OCI-LY1 (cell line): ENCODE measurements at regions not wholly inside any gene's neighbourhood (a gene's known extent, or its start where the extent isn't known, plus 50 kb on each side); places are given as distances from the start of the nearest gene placed in this dataset.

Source experiments
- H2AFZ ChIP-seq: fragments of 200-600 bp; sonication (generic), shearing (Covaris generic); 2 replicates; pipeline ENCODE4 v1.6.0; 2014; ENCODE audit warnings: antibody characterized with exemption, mild to moderate bottlenecking, low read length
- H3F3A ChIP-seq: fragments of 200-600 bp; sonication (generic), shearing (Covaris generic); 2 replicates; pipeline ENCODE4 v1.6.0; 2014; ENCODE audit warnings: mild to moderate bottlenecking, antibody characterized with exemption, low read length, moderate library complexity; ENCODE audit not compliant: insufficient read depth
- H3K27ac ChIP-seq: fragments of 200-600 bp; sonication (generic); 2 replicates; pipeline ENCODE4 v1.5.1; 2014; ENCODE audit warnings: low read length, mixed run types, mild to moderate bottlenecking, low read depth; ENCODE audit not compliant: poor library complexity, severe bottlenecking
- H3K27me3 ChIP-seq: fragments of 200-600 bp; sonication (generic); 2 replicates; pipeline ENCODE4 v1.6.0; 2014; ENCODE audit warnings: antibody characterized with exemption, mild to moderate bottlenecking, low read length, moderate library complexity; ENCODE audit not compliant: insufficient read depth
- H3K36me3 ChIP-seq: fragments of 200-600 bp; sonication (generic); 2 replicates; pipeline ENCODE4 v1.6.1; 2014; ENCODE audit warnings: mild to moderate bottlenecking, antibody characterized with exemption, low read length, moderate library complexity, mixed read lengths; ENCODE audit not compliant: insufficient read depth
- H3K4me1 ChIP-seq: fragments of 200-600 bp; sonication (generic); 2 replicates; pipeline ENCODE4 v1.5.1; 2014; ENCODE audit warnings: mild to moderate bottlenecking, low read length, moderate library complexity; ENCODE audit not compliant: insufficient read depth, severe bottlenecking
- H3K4me2 ChIP-seq: fragments of 200-600 bp; sonication (generic), shearing (Covaris generic); 2 replicates; pipeline ENCODE4 v1.6.1; 2014; ENCODE audit warnings: low read length
- H3K4me3 ChIP-seq: fragments of 200-600 bp; sonication (generic); 2 replicates; pipeline ENCODE4 v1.5.1; 2014; ENCODE audit warnings: low read length, low read depth, mild to moderate bottlenecking, mixed read lengths; ENCODE audit not compliant: poor library complexity, severe bottlenecking
- H3K79me2 ChIP-seq: fragments of 200-600 bp; shearing (Covaris generic); 2 replicates; pipeline ENCODE4 v1.6.1; 2016; ENCODE audit warnings: mixed run types, low read length, mixed read lengths; ENCODE audit not compliant: insufficient read depth
- H3K9ac ChIP-seq: fragments of 200-600 bp; sonication (generic), shearing (Covaris generic); 2 replicates; pipeline ENCODE4 v1.6.1; 2014; ENCODE audit warnings: mild to moderate bottlenecking, low read length, mixed read lengths
- H3K9me2 ChIP-seq: fragments of 200-600 bp; sonication (generic), shearing (Covaris generic); 2 replicates; pipeline ENCODE4 v1.6.1; 2014; ENCODE audit warnings: low read depth, mild to moderate bottlenecking, low read length, mixed read lengths
- H3K9me3 ChIP-seq: fragments of 200-600 bp; shearing (Covaris generic); 2 replicates; pipeline ENCODE4 v1.6.1; 2014; ENCODE audit warnings: low read length, mixed read lengths
- H4K20me1 ChIP-seq: fragments of 200-600 bp; sonication (generic), shearing (Covaris generic); 2 replicates; pipeline ENCODE4 v1.6.0; 2016; ENCODE audit warnings: mild to moderate bottlenecking, low read length; ENCODE audit not compliant: insufficient read depth
- EZH2 ChIP-seq: fragments of 200-600 bp; sonication (generic), shearing (Covaris generic); IDR thresholded peaks from 2 replicates; pipeline ENCODE4 v1.8.0; 2017; ENCODE audit warnings: borderline replicate concordance, mixed run types, mild to moderate bottlenecking, antibody characterized with exemption, low read length, moderate library complexity, mixed read lengths
- TF ChIP-seq, protein P1 (sequence below): fragments of 200-600 bp; sonication (generic), shearing (Covaris generic); IDR thresholded peaks from 2 replicates; pipeline ENCODE4 v1.5.1; 2017; ENCODE audit warnings: mild to moderate bottlenecking, antibody characterized with exemption, low read length, moderate library complexity, mixed read lengths

DNA sequence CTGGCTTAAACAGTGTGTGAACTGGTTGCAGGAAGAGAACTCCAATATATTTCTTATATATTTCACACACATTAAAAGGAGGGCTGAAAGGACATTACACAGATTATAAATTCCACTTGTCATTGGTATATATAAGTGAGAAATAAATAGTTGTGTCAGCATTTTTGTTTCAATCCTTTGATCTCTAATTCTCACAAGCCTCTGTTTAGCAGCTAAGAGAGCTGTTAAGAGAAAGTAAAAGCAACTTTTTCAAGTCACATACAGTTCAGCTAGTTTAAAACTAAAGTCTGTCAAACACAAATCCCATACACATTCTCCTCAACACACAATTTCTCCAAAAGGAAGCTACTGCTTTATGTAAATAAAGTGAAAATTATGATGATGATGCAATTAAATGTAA lies 70.5 kb upstream of the CCDC39 start:
- TF ChIP-seq, protein P1, sequence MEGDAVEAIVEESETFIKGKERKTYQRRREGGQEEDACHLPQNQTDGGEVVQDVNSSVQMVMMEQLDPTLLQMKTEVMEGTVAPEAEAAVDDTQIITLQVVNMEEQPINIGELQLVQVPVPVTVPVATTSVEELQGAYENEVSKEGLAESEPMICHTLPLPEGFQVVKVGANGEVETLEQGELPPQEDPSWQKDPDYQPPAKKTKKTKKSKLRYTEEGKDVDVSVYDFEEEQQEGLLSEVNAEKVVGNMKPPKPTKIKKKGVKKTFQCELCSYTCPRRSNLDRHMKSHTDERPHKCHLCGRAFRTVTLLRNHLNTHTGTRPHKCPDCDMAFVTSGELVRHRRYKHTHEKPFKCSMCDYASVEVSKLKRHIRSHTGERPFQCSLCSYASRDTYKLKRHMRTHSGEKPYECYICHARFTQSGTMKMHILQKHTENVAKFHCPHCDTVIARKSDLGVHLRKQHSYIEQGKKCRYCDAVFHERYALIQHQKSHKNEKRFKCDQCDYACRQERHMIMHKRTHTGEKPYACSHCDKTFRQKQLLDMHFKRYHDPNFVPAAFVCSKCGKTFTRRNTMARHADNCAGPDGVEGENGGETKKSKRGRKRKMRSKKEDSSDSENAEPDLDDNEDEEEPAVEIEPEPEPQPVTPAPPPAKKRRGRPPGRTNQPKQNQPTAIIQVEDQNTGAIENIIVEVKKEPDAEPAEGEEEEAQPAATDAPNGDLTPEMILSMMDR: no peak
- TF ChIP-seq EZH2: no peak
- no peak overlapping the region for H3K9ac ChIP-seq
- no peaks in the 10 kb centered on the region for H3K79me2 ChIP-seq
- no peak overlapping the region for H3K4me2 ChIP-seq
- H4K20me1 ChIP-seq: no peaks in the 10 kb centered on the region
- no peaks in the 10 kb centered on the region for H3K9me3 ChIP-seq
- H3K9me2 ChIP-seq: no peaks in the 10 kb centered on the region
- H3K36me3 ChIP-seq: no peaks in the 10 kb centered on the region
- no peak overlapping the region for H2AFZ ChIP-seq
- no peak overlapping the region for H3K4me3 ChIP-seq
- H3K27ac ChIP-seq: no peak overlapping the region
- no peaks in the 10 kb centered on the region for H3F3A ChIP-seq
- no peaks in the 10 kb centered on the region for H3K4me1 ChIP-seq
- no peaks in the 10 kb centered on the region for H3K27me3 ChIP-seq

DNA sequence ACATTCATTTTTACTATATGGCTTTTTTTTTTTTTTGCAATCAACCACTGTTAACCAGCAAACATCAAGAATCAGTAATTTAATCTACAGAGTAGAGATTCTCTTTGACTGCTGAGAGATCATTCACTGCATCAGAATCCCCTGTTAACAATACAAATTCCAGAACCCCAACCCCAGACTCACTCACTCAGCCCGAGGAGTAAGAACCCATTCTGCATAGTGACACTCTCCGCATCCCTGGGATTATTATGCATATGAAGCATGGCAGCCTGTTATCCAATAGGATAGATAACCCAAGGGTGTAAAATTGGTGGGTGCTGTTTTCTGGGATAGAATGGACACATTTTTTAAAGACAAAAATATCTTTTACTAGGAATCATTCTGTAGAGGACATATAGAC lies 76.3 kb upstream of the CCDC39 start:
- Histone ChIP-seq H3K4me1 (no peaks in the 10 kb centered on the region), H3K4me3 (no peak overlapping the region)

DNA sequence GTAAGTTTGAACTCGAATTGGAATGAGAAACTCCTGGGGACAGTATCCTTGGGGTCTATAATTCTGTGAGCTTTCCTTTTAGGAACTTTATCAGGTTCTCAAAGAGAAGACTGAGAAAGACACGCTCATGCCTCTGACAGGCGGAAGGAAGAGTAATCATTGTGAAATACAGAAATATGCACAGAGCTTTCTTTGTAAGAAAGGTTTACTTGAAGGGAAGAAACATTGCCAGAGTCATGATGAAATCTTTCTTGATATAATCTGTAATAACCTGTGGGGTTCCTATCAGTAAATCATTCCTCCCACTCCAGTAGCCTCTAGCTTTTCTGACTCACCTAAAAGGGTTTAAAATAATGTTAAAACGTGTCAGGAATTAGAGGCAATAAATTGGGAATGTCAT lies 83.6 kb upstream of the CCDC39 start:
- H3K36me3 ChIP-seq: no peaks in the 10 kb centered on the region
- H3K79me2 ChIP-seq: no peaks in the 10 kb centered on the region
- no peaks in the 10 kb centered on the region for H3F3A ChIP-seq
- H3K9me3 ChIP-seq: no peaks in the 10 kb centered on the region
- no peaks in the 10 kb centered on the region for H3K9me2 ChIP-seq
- no peaks in the 10 kb centered on the region for H3K4me1 ChIP-seq
- H3K4me3 ChIP-seq: no peak overlapping the region
- TF ChIP-seq, protein P1: no peak
- no peak for TF ChIP-seq EZH2
- no peaks in the 10 kb centered on the region for H3K27me3 ChIP-seq
- H3K4me2 ChIP-seq: no peak overlapping the region
- no peak overlapping the region for H2AFZ ChIP-seq
- H4K20me1 ChIP-seq: no peaks in the 10 kb centered on the region
- H3K9ac ChIP-seq: no peak overlapping the region
- no peak overlapping the region for H3K27ac ChIP-seq

More for the DNA sequence above, 76.3 kb upstream of the CCDC39 start:
- Histone ChIP-seq H2AFZ (no peak overlapping the region), H3F3A (no peaks in the 10 kb centered on the region), H3K4me2 (no peak overlapping the region), H3K27me3 (no peaks in the 10 kb centered on the region), H3K9me3 (no peaks in the 10 kb centered on the region), H3K9me2 (no peaks in the 10 kb centered on the region), H3K9ac (no peak overlapping the region), H3K36me3 (no peaks in the 10 kb centered on the region), H3K27ac (no peak overlapping the region), H3K79me2 (no peaks in the 10 kb centered on the region), H4K20me1 (no peaks in the 10 kb centered on the region)
- TF ChIP-seq EZH2: no peak
- TF ChIP-seq, protein P1: no peak
